GM21526 (cell line): ENCODE measurements at regions not wholly inside any gene's neighbourhood (a gene's known extent, or its start where the extent isn't known, plus 50 kb on each side); places are given as distances from the start of the nearest gene placed in this dataset.

Experiments used
- ATAC-seq: cut with Tn5 transposase; IDR thresholded peaks from one replicate; pipeline ENCODE4 v1.9.1; 2021; ENCODE audit warnings: moderate library complexity; ENCODE audit not compliant: unreplicated experiment, low FRiP score

- ATAC-seq, result no peak
Measured at GRCh38 chr5:158644301-158644700, 455.4 kb downstream of the EBF1 start.

- ATAC-seq, result no peak
Measured at GRCh38 chr5:158643840-158644239, 455.9 kb downstream of the EBF1 start.

GRCh38 chr5:158642879-158643278 lies 456.8 kb downstream of the EBF1 start:
- no peak for ATAC-seq

GRCh38 chr5:158641016-158641415 lies 458.7 kb downstream of the EBF1 start:
- no peak for ATAC-seq

GRCh38 chr5:158640593-158640980 lies 459.1 kb downstream of the EBF1 start:
- ATAC-seq, result no peak

- no peak for ATAC-seq
Measured at GRCh38 chr5:158639881-158640592, 459.7 kb downstream of the EBF1 start.

- no peak for ATAC-seq
Measured at GRCh38 chr5:158638396-158638795, 461.3 kb downstream of the EBF1 start.

GRCh38 chr5:158637039-158637438 lies 462.7 kb downstream of the EBF1 start:
- ATAC-seq, result no peak

- ATAC-seq, result no peak
Measured at GRCh38 chr5:158635565-158635964, 464.2 kb downstream of the EBF1 start.

GRCh38 chr5:158634714-158635113 lies 465.0 kb downstream of the EBF1 start:
- no peak for ATAC-seq

- no peak for ATAC-seq
Measured at GRCh38 chr5:158629591-158630312, 470.0 kb downstream of the EBF1 start.

GRCh38 chr5:158626718-158627117 lies 473.0 kb downstream of the EBF1 start:
- no peak for ATAC-seq

GRCh38 chr5:158623971-158624370 lies 475.7 kb downstream of the EBF1 start:
- no peak for ATAC-seq

- ATAC-seq, result no peak
Measured at GRCh38 chr5:158621391-158621790, 478.3 kb downstream of the EBF1 start.

GRCh38 chr5:158619083-158619788 lies 480.5 kb downstream of the EBF1 start:
- ATAC-seq, result no peak

- ATAC-seq, result no peak
Measured at GRCh38 chr5:158618256-158618655, 481.5 kb downstream of the EBF1 start.

GRCh38 chr5:158616707-158617106 lies 483.0 kb downstream of the EBF1 start:
- no peak for ATAC-seq

- ATAC-seq, result no peak
Measured at GRCh38 chr5:158614951-158615350, 484.8 kb downstream of the EBF1 start.

- no peak for ATAC-seq
Measured at GRCh38 chr5:158611581-158611980, 488.1 kb downstream of the EBF1 start.

GRCh38 chr5:158610051-158610415 lies 489.7 kb downstream of the EBF1 start:
- no peak for ATAC-seq

GRCh38 chr5:158609333-158610050 lies 490.2 kb downstream of the EBF1 start:
- no peak for ATAC-seq
